CD14-positive monocyte (primary cell): ENCODE measurements at regions not wholly inside any gene's neighbourhood (a gene's known extent, or its start where the extent isn't known, plus 50 kb on each side); places are given as distances from the start of the nearest gene placed in this dataset.

Experiments used
- DNase-seq, 3 donors: peaks; one replicate each; pipeline ENCODE4 v3.0.0-alpha.2; 2011 to 2022
- H2AFZ ChIP-seq: 2 replicates; pipeline ENCODE4 v1.6.0; 2012; ENCODE audit warnings: mild to moderate bottlenecking, low read depth, low read length, inconsistent platforms; ENCODE audit not compliant: insufficient read depth, poor library complexity, severe bottlenecking
- H3K27ac ChIP-seq, 2 donors: 1 replicate in 1 of 2; 2 replicates in 1 of 2; pipeline ENCODE4 v1.5.1; 2012 to 2013; ENCODE audit warnings: low read length in 2 of 2, control low read depth in 1 of 2, inconsistent platforms in 1 of 2, low read depth in 1 of 2, mild to moderate bottlenecking in 1 of 2
- H3K27me3 ChIP-seq, 2 donors: one replicate each; pipeline versions ENCODE4 v1.6.0 to v1.6.1; 2011 to 2013; ENCODE audit warnings: low read length in 2 of 2; ENCODE audit not compliant: control insufficient read depth in 2 of 2, insufficient read depth in 2 of 2
- H3K36me3 ChIP-seq, 2 donors: replicated peaks in 1 of 2; 1 replicate in 1 of 2; 2 replicates in 1 of 2; pipeline versions ENCODE4 v1.5.1 to v1.6.1; 2012 to 2013; ENCODE audit warnings: low read length in 2 of 2, control low read depth in 1 of 2, inconsistent platforms in 1 of 2, mild to moderate bottlenecking in 1 of 2; ENCODE audit not compliant: insufficient read depth in 2 of 2, control insufficient read depth in 1 of 2
- H3K4me1 ChIP-seq, 2 donors: 1 replicate in 1 of 2; 2 replicates in 1 of 2; pipeline versions ENCODE4 v1.5.1 to v1.6.1; 2012 to 2013; ENCODE audit warnings: low read length in 2 of 2, control low read depth in 1 of 2, inconsistent platforms in 1 of 2, mild to moderate bottlenecking in 1 of 2, moderate library complexity in 1 of 2; ENCODE audit not compliant: insufficient read depth in 2 of 2, control insufficient read depth in 1 of 2
- H3K4me2 ChIP-seq: replicated peaks from 2 replicates; pipeline ENCODE3; 2012; ENCODE audit warnings: low read length, moderate library complexity, mild to moderate bottlenecking; ENCODE audit not compliant: poor library complexity, severe bottlenecking; ENCODE audit errors: extremely low read depth
- H3K4me3 ChIP-seq, 3 experiments: fragments of 200-600 bp in 1 of 3; sonication (generic) in 1 of 3; replicated peaks in 1 of 3; 1 replicate in 2 of 3; 2 replicates in 1 of 3; pipeline ENCODE4 v1.5.1; 2011 to 2013; ENCODE audit warnings: low read length in 3 of 3, mild to moderate bottlenecking in 3 of 3, control low read depth in 2 of 3, low read depth in 2 of 3, inconsistent platforms in 1 of 3, moderate library complexity in 1 of 3
- H3K79me2 ChIP-seq: 2 replicates; pipeline ENCODE4 v1.6.0; 2012; ENCODE audit warnings: mild to moderate bottlenecking, control low read depth, inconsistent platforms, low read length, moderate library complexity; ENCODE audit not compliant: insufficient read depth
- H3K9ac ChIP-seq: 2 replicates; pipeline ENCODE4 v1.6.0; 2017; ENCODE audit warnings: low read length, mild to moderate bottlenecking; ENCODE audit not compliant: insufficient read depth, poor library complexity, severe bottlenecking
- H3K9me3 ChIP-seq, 2 donors: replicated peaks in 1 of 2; 1 replicate in 1 of 2; 2 replicates in 1 of 2; pipeline versions ENCODE4 v1.5.1 to v1.6.1; 2012 to 2013; ENCODE audit warnings: low read length in 2 of 2, control low read depth in 1 of 2; ENCODE audit not compliant: control insufficient read depth in 1 of 2, insufficient read depth in 1 of 2
- H4K20me1 ChIP-seq: 2 replicates; pipeline ENCODE4 v1.6.0; 2012; ENCODE audit warnings: mild to moderate bottlenecking, low read length, control low read depth, moderate library complexity; ENCODE audit not compliant: insufficient read depth
- H3K27ac Mint-ChIP-seq, 7 donors: one replicate each; pipeline ENCODE4 v1.8.0; 2020; ENCODE audit warnings: mild to moderate bottlenecking in 7 of 7, mixed read lengths in 7 of 7, moderate library complexity in 6 of 7, inconsistent platforms in 2 of 7
- H3K27me3 Mint-ChIP-seq, 3 donors: one replicate each; pipeline ENCODE4 v1.8.0; 2021 to 2022; ENCODE audit warnings: low read depth in 3 of 3, mild to moderate bottlenecking in 3 of 3, mixed read lengths in 3 of 3, moderate library complexity in 3 of 3, inconsistent platforms in 1 of 3
- H3K36me3 Mint-ChIP-seq, 2 donors: one replicate each; pipeline ENCODE4 v1.8.0; 2020; ENCODE audit warnings: mixed read lengths in 2 of 2, inconsistent platforms in 1 of 2, mild to moderate bottlenecking in 1 of 2
- H3K4me1 Mint-ChIP-seq: one replicate; pipeline ENCODE4 v1.8.0; 2020; ENCODE audit warnings: mild to moderate bottlenecking, mixed read lengths
- H3K4me3 Mint-ChIP-seq, 2 donors: one replicate each; pipeline ENCODE4 v1.8.0; 2020; ENCODE audit warnings: mild to moderate bottlenecking in 2 of 2, mixed read lengths in 2 of 2, moderate library complexity in 1 of 2
- H3K9me3 Mint-ChIP-seq, 7 donors: one replicate each; pipeline ENCODE4 v1.8.0; 2020 to 2022; ENCODE audit warnings: mixed read lengths in 7 of 7, mild to moderate bottlenecking in 6 of 7, moderate library complexity in 6 of 7, inconsistent platforms in 2 of 7
- CTCF ChIP-seq: fragments of 200-600 bp; IDR thresholded peaks from one replicate; pipeline ENCODE4 v1.8.0; 2022; ENCODE audit warnings: antibody characterized with exemption, mild to moderate bottlenecking
- WGBS: methylation state at CpG from one replicate; pipeline ENCODE4 v1.1.5; 2013; ENCODE audit warnings: missing lambda C conversion rate; ENCODE audit not compliant: insufficient coverage; 5-methylcytosine and 5-hydroxymethylcytosine counted together
- intact Hi-C, 2 donors: fragments of 100-400 bp; cut with micrococcal nuclease; formaldehyde crosslinking; loops; one replicate each; pipeline versions ENCODE4 v1.15.0 to v1.15.1; 2023

- Mint-ChIP-seq H3K27ac (no peak overlapping the region), H3K36me3 (peaks cover 0 to 5% of the 10 kb centered on the region in 2 donors), H3K27me3 (peaks cover 0 to 2% (median 0%) of the 10 kb centered on the region in 3 donors), H3K9me3 (peaks cover 8 to 24% (median 19%) of the 10 kb centered on the region in 7 donors), H3K4me1 (peaks cover 27% of the 10 kb centered on the region), H3K4me3 (no peak overlapping the region)
- Histone ChIP-seq H2AFZ (no peak overlapping the region), H4K20me1 (no peaks in the 10 kb centered on the region), H3K9me3 (peaks cover 11 to 14% of the 10 kb centered on the region in 2 donors), H3K27ac (no peak overlapping the region), H3K9ac (no peak overlapping the region), H3K36me3 (no peaks in the 10 kb centered on the region), H3K4me2 (no peak overlapping the region), H3K79me2 (no peaks in the 10 kb centered on the region), H3K4me1 (peaks cover 27 to 35% of the 10 kb centered on the region in 2 donors), H3K4me3 (no peak overlapping the region), H3K27me3 (no peaks in the 10 kb centered on the region)
- no peak for TF ChIP-seq CTCF
- intact Hi-C loops, result no loop called here
- 100% methylated on average over 2 of the region's 5 CpGs for WGBS
- DNase-seq, result no peak
These were observed 67.1 kb upstream of the ZMYND8 start for GRCh38 chr20:47423586-47423985.

- no peak for DNase-seq
- no CpG with 5 or more reads among the region's 2 CpGs for WGBS
- Histone ChIP-seq H3K4me2 (no peak overlapping the region), H4K20me1 (no peaks in the 10 kb centered on the region), H3K4me3 (no peak overlapping the region), H3K27ac (no peak overlapping the region), H3K36me3 (no peaks in the 10 kb centered on the region), H3K27me3 (no peaks in the 10 kb centered on the region), H3K4me1 (peaks cover 37 to 45% of the 10 kb centered on the region in 2 donors), H2AFZ (no peak overlapping the region), H3K9ac (no peak overlapping the region), H3K79me2 (no peaks in the 10 kb centered on the region), H3K9me3 (peaks cover 11 to 14% of the 10 kb centered on the region in 2 donors)
- Mint-ChIP-seq H3K27ac (peak overlapping the region in 1 of 7 donors; percentile 45), H3K4me1 (peaks cover 35% of the 10 kb centered on the region), H3K27me3 (peaks cover 0 to 2% (median 0%) of the 10 kb centered on the region in 3 donors), H3K36me3 (peaks cover 0 to 5% of the 10 kb centered on the region in 2 donors), H3K9me3 (peaks cover 8 to 30% (median 19%) of the 10 kb centered on the region in 7 donors), H3K4me3 (no peak overlapping the region)
- no peak for TF ChIP-seq CTCF
- intact Hi-C loops, result no loop called here
These were observed 70.6 kb upstream of the ZMYND8 start for GRCh38 chr20:47427067-47427466.
